Stimulated activated CD8-positive, alpha-beta memory T cell treated with anti-CD3 and anti-CD28 coated beads, Interleukin-12 subunit alpha, Interleukin-12 subunit beta, amount 100 ng/mL, for 1 hour (primary cell): ENCODE measurements at regions not wholly inside any gene's neighbourhood (a gene's known extent, or its start where the extent isn't known, plus 50 kb on each side); places are given as distances from the start of the nearest gene placed in this dataset.
A peak's percentile ranks its signal among the peaks of the same experiment; 100 is the strongest.

Experiments
- DNase-seq: peaks from one replicate; pipeline ENCODE4 v3.0.0-alpha.2; 2020; ENCODE audit warnings: low read depth

DNA sequence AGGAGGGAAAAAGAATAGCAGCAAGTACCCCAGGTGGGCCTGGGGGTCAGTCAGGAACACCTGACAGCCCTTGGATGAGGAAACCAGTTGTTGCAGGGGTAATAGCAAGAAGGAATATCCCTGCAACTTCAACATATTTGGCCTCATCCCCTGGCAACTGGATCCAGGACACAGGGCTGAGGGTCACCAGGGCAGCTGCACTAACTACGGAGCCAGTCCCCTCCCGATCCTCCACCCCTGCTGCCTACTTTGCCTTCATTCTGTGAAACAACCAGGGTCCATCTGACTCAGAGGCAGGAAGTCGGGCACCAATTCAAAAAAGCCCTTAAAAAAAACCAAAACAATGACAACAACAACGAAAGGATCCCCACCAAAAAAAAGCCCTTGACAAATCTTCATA, 52.9 kb downstream of the FRMPD3 start:
- DNase-seq: no peak

DNA sequence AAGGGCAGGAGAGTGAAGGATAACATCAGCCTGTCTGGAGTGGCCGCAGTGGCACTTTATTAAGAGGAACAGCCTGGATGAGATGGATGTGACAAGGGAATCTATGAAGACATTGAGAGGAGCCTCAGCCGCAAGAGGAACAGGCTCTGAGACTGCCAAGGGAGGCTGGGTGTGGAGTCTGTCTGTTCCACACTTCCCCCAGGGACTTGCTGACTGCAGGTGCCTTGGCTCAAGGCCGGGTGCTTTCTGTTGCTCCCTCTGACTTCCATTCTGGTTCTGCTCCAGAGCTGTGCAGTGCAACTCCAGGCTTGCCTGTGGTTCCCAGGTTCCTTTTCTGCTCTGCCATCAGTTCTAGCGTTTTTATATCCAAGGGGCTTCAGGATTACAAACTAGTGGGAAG, 54.6 kb downstream of the FRMPD3 start:
- DNase-seq: no peak

DNA sequence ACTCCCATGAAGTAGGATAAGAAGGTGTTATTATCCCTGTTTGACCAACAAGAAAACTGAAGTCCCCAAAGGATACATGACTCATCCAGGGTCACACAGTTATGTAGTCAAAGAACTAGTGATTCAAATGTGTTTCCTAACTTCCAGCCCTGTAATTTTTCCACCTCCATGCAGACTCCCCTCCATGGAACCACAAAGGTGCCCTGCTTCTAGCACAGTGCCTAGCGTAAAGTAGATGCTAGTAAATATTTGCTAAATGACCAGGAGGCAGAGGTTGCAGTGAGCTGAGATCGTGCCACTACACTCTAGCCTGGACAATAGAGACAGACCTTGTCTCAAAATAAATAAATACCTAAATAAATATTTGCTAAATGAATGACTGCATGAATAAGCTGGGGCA, 55.8 kb downstream of the FRMPD3 start:
- no peak for DNase-seq

DNA sequence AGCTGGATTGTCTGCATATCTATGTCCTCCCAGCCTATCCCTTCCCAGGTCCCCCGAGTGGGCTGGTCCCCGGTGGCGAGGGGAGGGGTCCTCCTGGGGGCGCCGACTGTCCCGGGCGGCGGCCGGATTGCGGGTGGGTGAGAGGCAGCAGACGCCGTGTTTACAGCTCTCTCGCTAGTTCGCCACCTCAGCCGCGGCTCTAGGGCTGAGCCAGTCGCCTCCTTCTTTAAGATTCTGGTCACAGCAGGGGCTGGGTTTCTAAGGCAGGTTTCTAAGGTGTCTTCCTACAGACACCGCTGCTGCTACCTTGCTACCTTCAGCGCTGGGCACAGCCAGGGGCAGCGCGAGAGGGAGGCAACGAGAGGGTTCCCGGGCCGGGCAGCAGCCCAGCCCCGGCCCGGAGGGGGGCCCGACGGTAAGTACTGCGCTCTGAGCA, 57.2 kb downstream of the FRMPD3 start:
- no peak for DNase-seq

DNA sequence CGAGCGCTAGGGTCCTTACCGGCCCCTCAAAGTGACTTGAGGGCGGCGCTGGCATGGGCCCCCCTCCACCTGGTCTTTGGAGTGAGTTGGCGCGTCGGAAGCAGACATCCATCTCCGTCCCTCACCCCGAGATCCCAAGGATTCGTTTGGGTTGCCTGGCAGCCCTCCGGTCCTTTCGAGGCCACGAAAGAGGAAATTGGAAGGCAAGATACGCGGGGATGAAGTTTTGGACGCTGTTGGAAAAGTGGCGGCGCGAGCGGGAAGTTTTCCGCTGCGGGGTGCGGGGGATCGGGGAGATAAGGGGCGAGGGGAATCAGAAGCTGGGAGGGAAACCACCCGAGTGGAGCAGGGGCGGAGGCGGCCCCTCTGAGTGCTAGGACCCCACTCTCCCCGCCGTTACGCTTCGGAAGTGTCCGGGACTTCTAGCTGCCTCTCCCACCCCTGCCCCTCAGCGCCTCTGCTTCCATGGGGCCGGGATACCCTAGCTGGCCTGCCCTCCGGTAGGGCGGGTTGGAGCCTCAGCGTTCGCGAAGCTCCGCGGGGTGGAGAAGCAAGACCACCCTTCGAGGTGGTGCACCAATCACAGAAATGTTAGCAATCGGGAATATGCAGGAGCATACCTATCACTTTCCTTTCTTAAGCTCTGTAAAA, 57.8 kb downstream of the FRMPD3 start:
- DNase-seq: no peak

DNA sequence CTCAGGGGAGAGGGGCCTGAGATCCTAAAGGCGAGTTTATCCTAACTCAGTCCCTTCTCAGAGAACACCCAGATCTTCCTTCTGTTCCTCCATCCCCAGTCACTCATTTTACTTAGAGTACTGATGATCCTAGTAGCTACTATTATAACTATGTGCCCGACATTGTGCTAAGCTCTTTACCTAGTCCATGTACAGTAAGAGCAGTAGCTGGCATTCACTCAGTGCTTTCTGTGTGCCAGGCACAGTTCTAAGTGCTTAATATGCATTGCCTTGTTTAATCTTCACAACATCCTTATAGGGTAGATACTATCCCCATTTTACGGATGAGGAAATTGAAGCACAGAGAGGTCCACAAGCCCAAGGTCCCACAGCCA, 58.3 kb downstream of the FRMPD3 start:
- DNase-seq: no peak

DNA sequence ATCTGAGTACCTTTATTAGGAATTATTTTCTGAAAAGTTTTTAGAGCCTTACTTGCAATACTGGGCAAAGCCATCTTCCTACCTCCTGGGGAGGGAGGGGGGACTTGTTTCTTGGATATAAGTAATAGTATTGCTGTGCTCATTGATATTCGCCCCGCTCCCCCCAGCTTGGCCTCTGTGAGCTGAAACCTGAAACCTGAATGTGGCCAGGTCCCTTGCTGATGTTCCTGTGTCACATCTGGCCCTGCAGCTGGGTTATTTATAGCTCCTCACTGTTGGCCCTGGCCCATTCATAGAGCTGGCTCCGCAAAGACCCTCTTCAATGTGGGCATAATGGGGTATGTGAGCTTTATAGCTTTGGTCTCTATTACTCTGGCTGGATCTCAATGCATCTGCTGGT, 59.5 kb downstream of the FRMPD3 start:
- no peak for DNase-seq

DNA sequence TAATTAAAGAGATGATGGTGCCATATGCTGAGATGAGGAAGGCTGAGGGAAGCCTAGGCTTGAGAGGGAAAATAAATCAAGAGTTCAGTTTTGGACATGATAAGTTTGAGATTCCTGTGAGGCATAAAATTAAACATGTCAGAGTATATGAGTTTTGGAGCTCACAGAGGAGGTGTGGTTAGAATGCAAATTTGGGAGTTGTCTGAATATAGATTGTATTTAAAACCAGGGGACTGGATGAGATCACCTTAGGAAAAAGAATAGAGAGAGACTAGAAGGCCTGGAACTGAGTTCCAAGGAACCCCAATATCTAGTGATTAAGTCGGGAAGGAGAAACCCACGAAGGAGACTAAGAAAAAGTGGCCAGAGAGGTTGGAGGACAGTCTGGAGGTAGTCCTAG, 65.5 kb downstream of the FRMPD3 start:
- no peak for DNase-seq

DNA sequence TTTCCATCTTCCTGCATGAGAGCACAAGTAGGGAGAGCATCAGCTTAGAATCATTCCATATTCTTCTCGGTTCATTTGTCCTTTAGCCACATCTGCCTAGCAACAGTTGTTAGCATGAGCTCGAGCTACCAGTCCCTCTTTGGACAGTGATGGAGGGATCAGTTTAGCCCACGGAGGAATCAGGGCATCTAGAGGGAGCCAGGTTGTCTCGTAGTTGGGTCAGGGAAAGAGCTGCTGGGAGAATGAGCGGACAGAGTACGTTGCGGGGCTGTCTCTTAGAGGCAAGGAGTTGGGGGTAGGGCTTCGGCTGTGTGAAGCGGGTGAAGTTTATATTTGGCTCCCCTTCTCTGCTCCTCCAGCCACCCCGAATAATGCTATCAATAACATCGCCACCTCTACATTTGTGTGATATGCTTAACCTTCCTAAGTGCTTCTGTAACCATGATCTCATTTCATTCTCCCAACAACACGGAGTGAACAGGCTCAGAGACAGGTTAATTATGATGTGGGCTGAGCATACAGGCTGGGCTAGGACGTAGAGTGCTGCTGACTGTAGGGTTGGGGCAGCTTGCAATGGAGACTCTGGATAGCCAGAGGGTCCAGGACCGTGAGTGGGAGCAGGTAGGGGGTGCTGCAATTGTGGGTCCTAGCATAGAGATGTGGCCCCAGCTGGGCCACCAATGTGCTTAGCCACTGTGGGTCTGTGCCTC, 72.6 kb downstream of the FRMPD3 start:
- no peak for DNase-seq

DNA sequence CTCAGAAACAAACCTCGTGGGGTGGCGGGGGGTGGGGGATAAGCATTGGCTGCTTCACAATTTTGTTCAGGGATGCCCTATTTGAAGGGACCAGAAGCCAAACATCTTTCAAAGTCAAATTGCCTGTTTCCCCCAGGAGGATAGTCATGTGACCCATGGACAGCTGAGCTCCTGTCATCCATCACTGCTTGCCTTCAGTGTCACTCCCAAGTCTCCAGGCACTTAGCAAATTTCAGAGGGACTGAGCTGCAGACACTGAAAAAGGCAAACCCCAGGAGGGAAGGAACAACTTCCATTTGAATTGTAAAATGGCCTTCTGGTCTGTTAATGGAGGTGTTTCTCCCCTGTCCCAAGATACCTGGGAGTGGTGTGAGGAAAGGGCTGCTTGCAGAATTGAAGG, 73.4 kb downstream of the FRMPD3 start:
- DNase-seq: no peak

DNA sequence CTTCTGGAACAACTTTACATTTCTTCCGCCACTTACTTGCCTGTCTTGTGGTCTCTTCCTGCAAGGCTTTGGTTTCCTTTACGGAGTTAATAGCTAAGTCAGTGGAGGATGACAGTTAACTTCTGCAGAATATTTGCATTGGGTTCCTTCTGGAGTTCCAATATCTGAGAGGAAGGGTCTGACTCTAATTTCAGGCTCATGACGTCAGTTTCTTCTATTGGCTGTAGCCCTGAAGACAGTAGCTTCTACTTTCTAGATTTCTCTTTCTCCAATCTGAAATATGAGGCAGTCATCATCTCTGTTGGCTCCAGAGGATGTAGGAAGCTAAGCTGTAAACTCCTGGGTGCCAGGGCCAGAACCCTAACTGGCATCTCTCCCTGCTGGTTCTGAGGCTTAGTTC, 76.7 kb downstream of the FRMPD3 start:
- no peak for DNase-seq

DNA sequence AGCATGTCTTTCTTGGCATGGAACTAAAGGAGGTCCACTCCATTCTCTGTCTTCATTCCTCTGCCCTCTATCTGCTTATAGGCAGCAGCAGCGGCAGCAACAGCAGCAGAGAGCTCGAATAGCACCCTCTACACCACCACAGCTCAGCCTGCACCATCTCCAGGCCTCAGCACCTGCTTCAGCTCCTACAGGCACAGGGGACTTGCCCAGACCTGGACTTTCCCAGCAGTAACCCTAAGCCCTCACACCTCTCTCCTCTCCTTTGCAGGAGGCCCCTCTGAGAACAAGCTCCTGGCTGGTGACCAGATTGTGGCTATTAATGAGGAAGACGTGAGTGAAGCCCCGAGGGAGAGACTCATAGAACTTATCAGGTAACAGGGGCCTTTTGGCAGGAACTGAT, 80.7 kb downstream of the FRMPD3 start:
- no peak for DNase-seq

DNA sequence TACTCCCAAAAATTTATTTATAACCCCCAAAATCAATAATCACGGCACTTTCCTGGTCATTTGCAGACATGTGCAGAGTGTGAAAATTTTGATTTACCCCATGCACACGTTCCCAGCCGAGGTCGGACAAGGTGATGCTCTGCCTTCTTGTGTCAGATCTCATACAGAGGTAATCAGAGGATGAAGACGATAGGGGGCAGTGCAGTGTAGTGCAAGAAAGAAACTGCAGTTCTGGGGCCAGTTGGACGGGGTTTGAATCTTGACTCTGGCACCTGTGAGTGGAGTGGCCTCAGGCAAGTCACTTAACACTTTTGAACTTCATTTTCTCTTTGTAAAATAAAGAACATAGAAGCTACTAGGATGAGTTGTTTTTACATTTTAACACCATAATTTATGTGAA, 88.4 kb downstream of the FRMPD3 start:
- peak; percentile 14 for DNase-seq

DNA sequence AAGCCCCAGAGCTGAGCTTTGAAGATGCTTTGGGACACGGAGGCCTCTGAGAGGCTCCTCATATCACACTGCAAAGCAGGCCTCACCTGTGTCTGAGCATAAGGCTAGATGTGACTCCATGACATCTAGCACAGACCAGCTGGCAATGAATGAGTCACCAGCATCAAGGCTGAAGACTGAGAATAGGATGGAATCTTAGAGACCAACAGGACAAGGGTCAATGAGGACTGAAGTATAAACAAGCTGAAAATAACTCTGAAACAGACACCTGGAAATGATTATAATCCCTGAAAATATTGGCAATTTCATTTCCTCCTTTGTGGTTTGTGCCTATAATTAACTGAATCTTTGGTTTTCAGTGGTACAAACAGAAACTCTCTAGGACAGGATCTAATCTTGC, 87.1 kb upstream of the PRPS1 start:
- DNase-seq: no peak

DNA sequence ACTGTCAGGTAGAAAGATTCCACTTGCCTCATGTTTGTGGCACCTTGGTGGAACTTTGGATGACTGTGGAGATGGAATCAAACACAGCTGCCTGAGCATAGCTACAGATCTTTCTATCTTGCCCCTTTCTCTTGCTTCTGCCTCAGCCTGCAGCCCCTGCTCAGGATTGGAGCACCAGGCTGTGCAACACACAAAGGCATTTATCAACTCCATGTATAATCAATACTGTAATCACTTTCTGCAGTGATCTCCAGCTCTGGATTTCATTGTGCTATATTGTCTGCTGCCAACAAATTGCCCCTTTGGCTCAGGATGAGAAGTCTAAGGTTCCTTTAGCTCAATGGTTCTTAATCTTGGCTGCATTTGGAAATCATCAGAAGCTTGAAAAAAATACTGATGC, 86.3 kb upstream of the PRPS1 start:
- no peak for DNase-seq

DNA sequence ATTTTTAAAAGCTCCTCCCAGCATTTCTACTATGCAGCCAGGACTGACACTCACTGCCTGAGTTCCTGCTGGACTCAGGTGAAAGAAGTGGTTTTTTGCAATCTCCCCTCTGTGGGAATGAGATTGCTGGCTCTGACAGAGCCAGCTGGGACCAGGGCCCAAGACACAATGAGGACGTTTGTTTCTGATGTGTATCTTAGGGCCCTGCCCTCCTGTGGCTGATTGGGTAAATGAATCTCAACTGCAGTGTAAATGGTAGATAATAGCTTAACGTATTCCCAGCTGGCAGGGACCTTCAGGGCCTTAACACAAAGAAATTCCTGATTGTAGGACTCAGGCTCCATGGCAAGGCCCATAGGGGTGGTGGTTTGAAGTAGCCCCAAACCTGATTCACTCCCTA, 85.8 kb upstream of the PRPS1 start:
- no peak for DNase-seq

DNA sequence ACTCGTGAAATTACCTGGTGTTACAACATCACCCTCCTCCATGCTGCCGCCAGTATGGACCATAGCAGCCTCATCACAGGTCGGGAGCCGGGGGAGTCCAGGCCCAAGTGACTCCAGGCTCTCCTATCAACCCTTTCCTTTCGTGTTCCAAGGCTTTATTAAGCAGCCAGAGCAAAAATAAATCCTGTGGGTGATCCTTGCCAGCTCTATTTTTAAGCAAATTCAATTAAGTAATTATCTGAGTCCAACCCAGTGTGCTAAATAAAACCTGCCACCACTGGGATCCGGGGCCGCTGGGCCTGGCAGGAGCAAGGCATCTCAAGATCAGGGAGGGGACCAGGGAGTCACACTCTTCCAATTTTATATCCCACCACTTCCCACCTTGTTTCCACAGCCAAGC, 80.7 kb upstream of the PRPS1 start:
- no peak for DNase-seq

DNA sequence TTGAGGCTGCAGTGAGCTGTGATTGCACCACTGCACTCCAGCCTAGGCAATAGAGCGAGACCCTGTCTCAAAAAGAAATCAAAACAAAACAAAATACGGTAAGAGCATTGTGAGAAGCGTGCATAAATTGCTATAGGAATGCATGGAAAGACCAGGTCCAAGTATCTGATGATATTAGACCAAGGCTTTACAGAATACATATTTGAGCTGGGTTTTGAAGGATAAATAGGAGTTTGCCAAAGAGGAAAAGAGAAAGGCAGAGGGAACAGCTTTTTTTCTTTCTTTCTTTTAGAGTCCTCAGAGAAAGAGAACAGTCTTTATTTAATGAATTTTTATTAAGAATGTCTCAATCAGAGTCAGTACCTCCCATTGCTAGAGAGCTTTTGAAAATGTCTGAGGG, 79.5 kb upstream of the PRPS1 start:
- DNase-seq: no peak

DNA sequence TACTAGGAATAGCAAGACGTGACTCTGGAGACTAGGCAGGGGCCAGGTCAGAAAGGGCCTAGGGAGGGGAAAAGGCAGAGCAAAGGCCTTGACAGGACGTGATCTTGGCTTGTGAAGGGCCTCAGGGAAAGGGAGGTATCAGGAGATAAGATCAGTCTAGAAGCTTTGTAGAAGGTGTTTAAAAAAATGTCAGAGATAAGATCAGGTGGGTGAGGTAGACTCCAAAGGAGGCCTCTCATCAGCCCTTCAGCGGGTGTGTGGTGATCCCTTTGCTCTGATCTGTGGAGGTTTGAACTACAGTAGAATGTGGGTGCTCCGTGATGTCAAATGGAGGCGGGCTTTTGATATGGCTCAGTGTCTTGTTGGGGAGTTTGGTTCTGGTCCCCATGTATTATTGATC, 78.8 kb upstream of the PRPS1 start:
- DNase-seq: no peak

DNA sequence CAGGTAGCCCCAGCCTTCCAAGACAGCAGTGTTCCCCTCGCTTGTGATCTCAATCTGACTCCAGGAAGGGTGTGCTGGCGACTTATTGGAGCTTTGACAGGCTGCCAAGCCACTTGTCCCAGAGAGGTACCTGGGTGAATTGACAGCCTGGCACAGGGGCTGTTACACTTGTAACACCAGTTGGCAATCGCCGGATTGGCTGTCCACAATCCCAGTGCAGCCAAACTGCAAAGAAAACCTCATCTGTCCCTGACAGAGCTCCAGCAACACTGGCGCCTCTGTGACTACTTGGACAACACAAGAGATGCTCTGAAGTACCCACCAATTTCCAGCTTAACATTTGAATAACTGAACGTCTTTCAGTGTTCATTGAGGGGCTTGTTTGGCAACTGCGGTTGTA, 76.8 kb upstream of the PRPS1 start:
- DNase-seq: no peak

DNA sequence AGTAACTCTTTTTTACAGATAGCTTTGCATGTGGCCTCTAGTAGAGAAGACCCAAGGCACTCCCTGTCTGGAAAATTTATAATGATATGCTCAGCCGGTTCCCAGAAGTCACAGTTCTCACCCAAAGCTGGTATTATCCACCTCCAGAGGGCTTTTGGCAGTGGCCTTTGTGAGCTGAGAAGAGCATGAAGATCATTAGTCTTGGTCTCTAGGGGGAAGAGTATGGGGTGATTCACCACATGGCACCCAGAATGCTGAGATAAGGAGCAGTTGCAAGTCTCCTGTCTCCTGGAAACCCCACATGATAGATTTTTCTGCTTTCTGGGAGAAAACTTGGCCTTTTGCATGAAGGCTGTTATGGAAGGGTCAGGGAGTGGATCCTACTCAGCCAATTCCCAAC, 75.4 kb upstream of the PRPS1 start:
- DNase-seq: no peak

DNA sequence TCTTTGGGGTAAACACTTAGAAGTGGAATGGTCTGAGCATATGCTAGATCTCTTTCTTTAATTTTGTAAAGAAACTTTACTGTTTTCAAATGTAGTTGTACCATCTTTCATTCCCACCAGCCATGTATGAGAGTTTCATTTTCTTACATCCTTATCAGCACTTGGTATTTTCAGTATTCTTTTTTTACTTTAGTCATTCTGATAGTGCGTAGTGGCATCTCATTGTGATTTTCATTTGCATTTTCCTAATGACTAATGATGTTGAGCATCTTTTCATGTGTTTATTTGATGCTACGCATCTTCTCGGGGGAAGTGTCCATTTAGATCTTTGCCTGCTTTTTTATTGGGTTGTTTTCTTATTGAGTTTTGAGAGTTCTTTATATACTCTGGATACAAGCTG, 71.3 kb upstream of the PRPS1 start:
- no peak for DNase-seq

DNA sequence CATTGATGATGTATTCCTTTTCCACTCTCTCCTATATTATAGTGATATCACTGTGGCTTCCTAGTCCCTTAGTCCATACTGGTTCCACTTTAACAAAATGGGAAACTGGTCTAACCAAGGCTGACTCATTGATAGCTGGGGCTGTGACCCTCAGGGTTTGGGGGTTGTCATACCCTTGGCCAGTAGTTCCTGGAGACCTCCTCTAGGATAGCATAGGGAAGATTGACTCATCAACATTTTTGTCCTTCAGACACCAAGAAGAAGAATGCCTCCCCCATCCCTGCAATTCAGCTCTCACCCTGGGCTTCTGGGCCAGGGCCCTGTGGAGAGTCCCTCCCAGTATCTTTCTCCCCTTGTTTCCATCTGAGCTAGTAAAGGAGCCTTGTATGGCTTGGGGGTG, 68.8 kb upstream of the PRPS1 start:
- DNase-seq: no peak

DNA sequence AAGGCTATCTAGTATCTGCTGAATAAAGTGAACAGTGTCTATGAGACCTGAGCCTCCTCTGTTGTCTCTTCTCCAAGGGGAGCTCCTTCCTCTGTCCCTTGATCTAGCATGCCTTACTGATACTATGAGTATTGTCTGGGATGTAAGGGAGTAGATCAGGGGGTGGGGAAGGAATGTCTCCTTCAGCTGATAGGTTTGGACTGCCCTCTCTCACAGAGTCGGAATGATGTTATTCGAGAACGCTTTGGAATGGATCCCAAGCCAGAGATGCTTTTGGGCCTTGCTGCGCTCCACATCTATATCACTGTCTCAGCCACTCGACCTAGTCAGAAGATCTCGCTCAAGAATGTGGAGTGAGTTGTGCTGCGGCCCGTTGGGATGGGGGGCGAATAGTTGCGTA, 68.3 kb upstream of the PRPS1 start:
- DNase-seq: no peak
